Upper lobe of right lung (tissue), 1 donor: ENCODE measurements at regions not wholly inside any gene's neighbourhood (a gene's known extent, or its start where the extent isn't known, plus 50 kb on each side); places are given as distances from the start of the nearest gene placed in this dataset.

Experiments used
- ATAC-seq: fragments of 200-7000 bp; cut with Tn5 transposase; one replicate; pipeline ENCODE4 v1.9.1; 2020; ENCODE audit warnings: mild to moderate bottlenecking, moderate library complexity
- DNase-seq: peaks from one replicate; pipeline ENCODE4 v3.0.0-alpha.2; 2020
- H3K27ac ChIP-seq: fragments of 200-600 bp; one replicate; pipeline ENCODE4 v1.8.0; 2022
- H3K27me3 ChIP-seq: fragments of 200-600 bp; one replicate; pipeline ENCODE4 v1.8.0; 2022; ENCODE audit warnings: mild to moderate bottlenecking
- H3K36me3 ChIP-seq: fragments of 200-600 bp; one replicate; pipeline ENCODE4 v1.8.0; 2022
- H3K4me1 ChIP-seq: fragments of 200-600 bp; one replicate; pipeline ENCODE4 v1.8.0; 2022
- H3K4me3 ChIP-seq: fragments of 200-600 bp; one replicate; pipeline ENCODE4 v1.8.0; 2022; ENCODE audit warnings: mild to moderate bottlenecking
- H3K9me3 ChIP-seq: fragments of 200-600 bp; one replicate; pipeline ENCODE4 v1.8.0; 2022
- intact Hi-C: fragments of 100-400 bp; cut with DNase I; formaldehyde crosslinking; loops from one replicate; pipeline ENCODE4 v1.11.0; 2022
- TF ChIP-seq, protein P1 (sequence below): fragments of 200-600 bp; IDR thresholded peaks from one replicate; pipeline ENCODE4 v1.8.0; 2022; ENCODE audit warnings: antibody characterized with exemption
- donor health status: DM: no; HTN: yes; CAD: no; lungs with severe emphysema.

GRCh38 chr20:48335308-48336050 lies 492.3 kb downstream of the PREX1 start:
- intact Hi-C loops = no loop called here
- Histone ChIP-seq H3K36me3 (no peaks in the 10 kb centered on the region), H3K4me3 (no peak overlapping the region), H3K27ac (no peak overlapping the region), H3K4me1 (no peaks in the 10 kb centered on the region), H3K27me3 (peaks cover 7% of the 10 kb centered on the region), H3K9me3 (no peaks in the 10 kb centered on the region)
- TF ChIP-seq, protein P1, sequence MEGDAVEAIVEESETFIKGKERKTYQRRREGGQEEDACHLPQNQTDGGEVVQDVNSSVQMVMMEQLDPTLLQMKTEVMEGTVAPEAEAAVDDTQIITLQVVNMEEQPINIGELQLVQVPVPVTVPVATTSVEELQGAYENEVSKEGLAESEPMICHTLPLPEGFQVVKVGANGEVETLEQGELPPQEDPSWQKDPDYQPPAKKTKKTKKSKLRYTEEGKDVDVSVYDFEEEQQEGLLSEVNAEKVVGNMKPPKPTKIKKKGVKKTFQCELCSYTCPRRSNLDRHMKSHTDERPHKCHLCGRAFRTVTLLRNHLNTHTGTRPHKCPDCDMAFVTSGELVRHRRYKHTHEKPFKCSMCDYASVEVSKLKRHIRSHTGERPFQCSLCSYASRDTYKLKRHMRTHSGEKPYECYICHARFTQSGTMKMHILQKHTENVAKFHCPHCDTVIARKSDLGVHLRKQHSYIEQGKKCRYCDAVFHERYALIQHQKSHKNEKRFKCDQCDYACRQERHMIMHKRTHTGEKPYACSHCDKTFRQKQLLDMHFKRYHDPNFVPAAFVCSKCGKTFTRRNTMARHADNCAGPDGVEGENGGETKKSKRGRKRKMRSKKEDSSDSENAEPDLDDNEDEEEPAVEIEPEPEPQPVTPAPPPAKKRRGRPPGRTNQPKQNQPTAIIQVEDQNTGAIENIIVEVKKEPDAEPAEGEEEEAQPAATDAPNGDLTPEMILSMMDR = no peak
- DNase-seq = no peak
- ATAC-seq = no peak

- no peak for ATAC-seq
- Histone ChIP-seq H3K36me3 (no peaks in the 10 kb centered on the region), H3K4me1 (no peaks in the 10 kb centered on the region), H3K4me3 (no peak overlapping the region), H3K27me3 (peaks cover 7% of the 10 kb centered on the region), H3K9me3 (no peaks in the 10 kb centered on the region), H3K27ac (no peak overlapping the region)
- no peak for DNase-seq
- intact Hi-C loops = no loop called here
- TF ChIP-seq, protein P1 = no peak
Measured at GRCh38 chr20:48333707-48334106, 494.1 kb downstream of the PREX1 start.

- no peak overlapping the region for H3K4me3 ChIP-seq
- H3K27ac ChIP-seq = no peak overlapping the region
- TF ChIP-seq, protein P1 = no peak
- no peaks in the 10 kb centered on the region for H3K9me3 ChIP-seq
- H3K27me3 ChIP-seq = peaks cover 7% of the 10 kb centered on the region
- H3K36me3 ChIP-seq = no peaks in the 10 kb centered on the region
- ATAC-seq = no peak
- intact Hi-C loops = no loop called here
- H3K4me1 ChIP-seq = no peaks in the 10 kb centered on the region
- no peak for DNase-seq
Measured at GRCh38 chr20:48332555-48332954, 495.2 kb downstream of the PREX1 start.

- no peak overlapping the region for H3K27ac ChIP-seq
- no peaks in the 10 kb centered on the region for H3K36me3 ChIP-seq
- no peaks in the 10 kb centered on the region for H3K4me1 ChIP-seq
- H3K27me3 ChIP-seq = peaks cover 7% of the 10 kb centered on the region
- ATAC-seq = no peak
- intact Hi-C loops = no loop called here
- H3K4me3 ChIP-seq = no peak overlapping the region
- TF ChIP-seq, protein P1 = no peak
- DNase-seq = no peak
- no peaks in the 10 kb centered on the region for H3K9me3 ChIP-seq
Measured at GRCh38 chr20:48331518-48332286, 496.1 kb downstream of the PREX1 start.

GRCh38 chr20:48329676-48330664 lies 497.8 kb downstream of the PREX1 start:
- Histone ChIP-seq H3K9me3 (no peaks in the 10 kb centered on the region), H3K36me3 (no peaks in the 10 kb centered on the region), H3K27me3 (peaks cover 7% of the 10 kb centered on the region), H3K4me3 (no peak overlapping the region), H3K27ac (no peak overlapping the region), H3K4me1 (no peaks in the 10 kb centered on the region)
- peak; percentile 61 for DNase-seq
- intact Hi-C loops = no loop called here
- TF ChIP-seq, protein P1 = peak; percentile 22
- peak; percentile 29 for ATAC-seq
